Loucy (cell line): ENCODE measurements at regions not wholly inside any gene's neighbourhood (a gene's known extent, or its start where the extent isn't known, plus 50 kb on each side); places are given as distances from the start of the nearest gene placed in this dataset.
"Not testable (repeated sequence)": the region's sequence is repeated elsewhere in the genome, so short reads cannot be mapped to it uniquely, and the experiment has no call there.

Experiments used
- CTCF ChIP-seq: fragments of 200-600 bp; sonication (generic); conservative IDR thresholded peaks from 2 replicates; pipeline ENCODE4 v1.5.1; 2014; ENCODE audit warnings: mild to moderate bottlenecking, antibody characterized with exemption, low read length
- EZH2phosphoT487 ChIP-seq: fragments of 200-600 bp; IDR thresholded peaks from 2 replicates; pipeline ENCODE4 v1.6.1; 2018; ENCODE audit warnings: antibody characterized with exemption, mild to moderate bottlenecking, moderate library complexity, borderline replicate concordance

GRCh38 chr7:35945621-35946020, 144.8 kb downstream of the SEPTIN7 start:
- not testable (repeated sequence) for TF ChIP-seq EZH2phosphoT487
- TF ChIP-seq CTCF: peak; percentile 28
